Erythroblast (primary cell): ENCODE measurements at regions not wholly inside any gene's neighbourhood (a gene's known extent, or its start where the extent isn't known, plus 50 kb on each side); places are given as distances from the start of the nearest gene placed in this dataset.

ENCODE experiments used
- GATA1 ChIP-seq: IDR thresholded peaks from 2 replicates; pipeline ENCODE4 v1.6.1; 2011; ENCODE audit warnings: low read depth, mild to moderate bottlenecking, control low read depth, low read length, moderate library complexity
- POLR2A ChIP-seq: IDR thresholded peaks from 2 replicates; pipeline ENCODE4 v1.6.1; 2011; ENCODE audit warnings: mild to moderate bottlenecking, low read length

- TF ChIP-seq POLR2A (no peak), GATA1 (no peak)
Measured at GRCh38 chr2:22347306-22347705, 1037.7 kb upstream of the KLHL29 start.
